Erythroblast (primary cell): ENCODE measurements at regions not wholly inside any gene's neighbourhood (a gene's known extent, or its start where the extent isn't known, plus 50 kb on each side); places are given as distances from the start of the nearest gene placed in this dataset.

Source experiments
- GATA1 ChIP-seq: IDR thresholded peaks from 2 replicates; pipeline ENCODE4 v1.6.1; 2011; ENCODE audit warnings: low read depth, mild to moderate bottlenecking, control low read depth, low read length, moderate library complexity
- POLR2A ChIP-seq: IDR thresholded peaks from 2 replicates; pipeline ENCODE4 v1.6.1; 2011; ENCODE audit warnings: mild to moderate bottlenecking, low read length

DNA sequence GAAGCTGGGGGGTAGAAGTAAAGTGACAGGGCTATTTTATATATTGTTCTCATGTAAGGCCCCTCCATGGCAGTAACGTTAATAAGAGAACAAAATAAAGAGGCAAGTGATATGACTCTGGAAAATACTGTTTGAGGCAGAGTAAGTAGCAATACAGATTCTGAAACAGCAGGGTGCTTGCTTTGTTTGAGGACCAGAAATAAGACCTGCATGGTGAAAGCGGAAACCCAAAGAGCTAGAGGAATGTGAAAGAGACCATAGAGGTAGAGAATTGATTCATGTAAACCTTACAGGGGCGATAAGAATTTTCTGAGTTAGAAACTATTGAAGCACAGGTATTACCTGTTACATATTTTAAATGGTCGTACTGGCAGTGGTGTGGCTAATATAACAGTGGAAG, 1517.1 kb downstream of the SI start:
- TF ChIP-seq POLR2A = no peak
- TF ChIP-seq GATA1 = no peak
